ENCODE measurements at regions not wholly inside any gene's neighbourhood (a gene's known extent, or its start where the extent isn't known, plus 50 kb on each side); places are given as distances from the start of the nearest gene placed in this dataset.

DNA sequence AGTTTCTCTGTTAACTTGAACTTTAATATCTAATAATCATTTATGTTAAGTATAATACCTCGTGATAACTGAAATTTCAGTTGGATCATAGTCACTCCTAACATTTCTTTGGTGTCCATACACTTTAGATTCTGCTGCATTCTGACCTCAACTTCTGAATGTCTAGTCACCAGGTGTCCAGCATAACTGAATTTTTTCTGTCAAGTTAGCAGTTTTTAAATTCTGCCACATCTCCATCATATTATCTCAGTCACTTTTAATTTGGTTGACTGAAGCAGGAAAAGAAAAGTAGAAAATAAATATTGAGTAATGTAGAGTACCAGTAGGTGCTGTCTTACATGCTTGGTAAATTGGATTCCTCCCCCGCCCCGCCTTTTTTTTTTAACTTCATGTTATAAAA, 128.6 kb downstream of the TANC2 start:
- Histone ChIP-seq H3K4me1 (ENCODE audit: insufficient read depth, insufficient read length) (no peaks in the 10 kb centered on the region), H3K4me3 (ENCODE audit: insufficient read length, low read depth) (no peak overlapping the region), H3K9me3 (ENCODE audit: insufficient read depth, low read length) (no peaks in the 10 kb centered on the region), H3K36me3 (ENCODE audit: insufficient read depth, insufficient read length, low read length) (peaks cover 5% of the 10 kb centered on the region), H3K9ac (ENCODE audit: insufficient read length, low read depth) (no peak overlapping the region), H3K27me3 (ENCODE audit: insufficient read depth, insufficient read length) (no peaks in the 10 kb centered on the region)
- no peak for DNase-seq (ENCODE audit: low read depth, low spot score)
- TF ChIP-seq ZNF274 (IDR thresholded peaks at IDR 0.05; ENCODE audit: low read depth, low read length) (no peak), YY1 (IDR thresholded peaks at IDR 0.05; ENCODE audit: insufficient read depth, insufficient read length) (no peak), SUZ12 (IDR thresholded peaks at IDR 0.05; ENCODE audit: extremely low read depth, insufficient read depth, insufficient read length) (no peak)

DNA sequence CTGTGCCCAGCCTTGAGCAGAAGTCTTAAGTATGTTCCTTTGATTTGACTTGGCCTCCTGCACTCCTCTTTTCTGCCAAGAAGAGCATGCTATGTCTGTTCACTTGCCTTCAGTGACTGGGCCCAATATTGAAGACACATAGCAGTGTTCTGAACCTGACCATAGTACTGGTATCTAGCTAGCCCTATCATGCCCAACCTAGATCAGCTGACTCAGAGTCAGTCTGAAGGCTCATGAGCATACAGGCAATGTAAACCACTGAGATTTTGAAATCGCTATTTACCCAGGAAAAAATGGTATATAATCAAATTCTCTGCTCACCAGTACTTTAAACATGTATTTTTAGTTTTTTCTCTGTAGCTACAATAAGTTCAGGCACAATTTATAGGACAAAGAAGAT, 129.4 kb downstream of the TANC2 start:
- H3K4me1 ChIP-seq (ENCODE audit: insufficient read depth, insufficient read length) = no peaks in the 10 kb centered on the region
- H3K27me3 ChIP-seq (ENCODE audit: insufficient read depth, insufficient read length) = no peaks in the 10 kb centered on the region
- H3K9ac ChIP-seq (ENCODE audit: insufficient read length, low read depth) = no peak overlapping the region
- peaks cover 5% of the 10 kb centered on the region for H3K36me3 ChIP-seq (ENCODE audit: insufficient read depth, insufficient read length, low read length)
- H3K4me3 ChIP-seq (ENCODE audit: insufficient read length, low read depth) = no peak overlapping the region
- DNase-seq (ENCODE audit: low read depth, low spot score) = no peak
- H3K9me3 ChIP-seq (ENCODE audit: insufficient read depth, low read length) = no peaks in the 10 kb centered on the region
- TF ChIP-seq YY1 (IDR thresholded peaks at IDR 0.05; ENCODE audit: insufficient read depth, insufficient read length) = no peak
- no peak for TF ChIP-seq SUZ12 (IDR thresholded peaks at IDR 0.05; ENCODE audit: extremely low read depth, insufficient read depth, insufficient read length)
- no peak for TF ChIP-seq ZNF274 (IDR thresholded peaks at IDR 0.05; ENCODE audit: low read depth, low read length)

DNA sequence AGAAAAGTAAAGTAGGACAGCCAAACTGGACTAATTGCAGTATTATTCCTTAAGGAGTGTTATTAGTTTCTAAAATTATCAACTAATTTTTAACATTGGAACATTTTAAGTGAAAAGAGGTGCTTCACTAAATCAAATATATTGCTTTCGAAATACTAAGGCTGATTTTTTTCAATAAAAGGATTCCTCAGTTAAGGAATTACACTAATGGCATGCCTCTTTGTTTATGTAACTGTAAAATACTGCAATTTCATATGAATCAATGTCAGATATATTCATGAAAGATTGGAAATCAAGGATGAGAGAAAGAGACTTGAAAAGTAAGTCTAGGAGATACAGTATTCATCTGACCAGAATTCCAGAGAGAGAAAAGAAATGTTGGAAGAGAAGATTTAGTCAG, 129.8 kb downstream of the TANC2 start:
- H3K9me3 ChIP-seq (ENCODE audit: insufficient read depth, low read length) = no peaks in the 10 kb centered on the region
- TF ChIP-seq SUZ12 (IDR thresholded peaks at IDR 0.05; ENCODE audit: extremely low read depth, insufficient read depth, insufficient read length) (no peak), YY1 (IDR thresholded peaks at IDR 0.05; ENCODE audit: insufficient read depth, insufficient read length) (no peak), ZNF274 (IDR thresholded peaks at IDR 0.05; ENCODE audit: low read depth, low read length) (no peak)
- no peaks in the 10 kb centered on the region for H3K4me1 ChIP-seq (ENCODE audit: insufficient read depth, insufficient read length)
- no peak for DNase-seq (ENCODE audit: low read depth, low spot score)
- H3K36me3 ChIP-seq (ENCODE audit: insufficient read depth, insufficient read length, low read length) = peaks cover 5% of the 10 kb centered on the region
- no peak overlapping the region for H3K9ac ChIP-seq (ENCODE audit: insufficient read length, low read depth)
- H3K27me3 ChIP-seq (ENCODE audit: insufficient read depth, insufficient read length) = no peaks in the 10 kb centered on the region
- no peak overlapping the region for H3K4me3 ChIP-seq (ENCODE audit: insufficient read length, low read depth)

DNA sequence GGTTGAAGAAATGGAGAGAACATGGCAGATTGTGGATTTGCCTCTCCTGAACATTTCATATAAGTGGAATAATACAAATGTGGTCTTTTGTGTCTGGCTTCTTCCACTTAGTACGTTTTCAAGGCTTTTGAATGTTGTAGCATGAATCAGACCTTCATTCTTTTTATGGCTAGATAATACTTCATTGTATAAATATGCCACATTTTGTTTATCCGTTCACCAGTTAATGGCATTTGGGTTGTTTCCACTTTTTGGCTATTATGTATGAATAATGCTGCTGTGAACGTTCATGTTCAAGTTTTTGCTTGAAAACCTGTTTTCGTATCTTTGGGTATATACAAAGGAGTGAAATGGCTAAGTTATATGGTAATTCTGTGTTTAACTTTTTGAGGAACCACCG, 130.4 kb downstream of the TANC2 start:
- no peak overlapping the region for H3K4me3 ChIP-seq (ENCODE audit: insufficient read length, low read depth)
- no peaks in the 10 kb centered on the region for H3K27me3 ChIP-seq (ENCODE audit: insufficient read depth, insufficient read length)
- H3K4me1 ChIP-seq (ENCODE audit: insufficient read depth, insufficient read length) = no peaks in the 10 kb centered on the region
- TF ChIP-seq ZNF274 (IDR thresholded peaks at IDR 0.05; ENCODE audit: low read depth, low read length) (no peak), SUZ12 (IDR thresholded peaks at IDR 0.05; ENCODE audit: extremely low read depth, insufficient read depth, insufficient read length) (no peak), YY1 (IDR thresholded peaks at IDR 0.05; ENCODE audit: insufficient read depth, insufficient read length) (no peak)
- DNase-seq (ENCODE audit: low read depth, low spot score) = no peak
- H3K9ac ChIP-seq (ENCODE audit: insufficient read length, low read depth) = no peak overlapping the region
- H3K36me3 ChIP-seq (ENCODE audit: insufficient read depth, insufficient read length, low read length) = peaks cover 5% of the 10 kb centered on the region
- no peaks in the 10 kb centered on the region for H3K9me3 ChIP-seq (ENCODE audit: insufficient read depth, low read length)

DNA sequence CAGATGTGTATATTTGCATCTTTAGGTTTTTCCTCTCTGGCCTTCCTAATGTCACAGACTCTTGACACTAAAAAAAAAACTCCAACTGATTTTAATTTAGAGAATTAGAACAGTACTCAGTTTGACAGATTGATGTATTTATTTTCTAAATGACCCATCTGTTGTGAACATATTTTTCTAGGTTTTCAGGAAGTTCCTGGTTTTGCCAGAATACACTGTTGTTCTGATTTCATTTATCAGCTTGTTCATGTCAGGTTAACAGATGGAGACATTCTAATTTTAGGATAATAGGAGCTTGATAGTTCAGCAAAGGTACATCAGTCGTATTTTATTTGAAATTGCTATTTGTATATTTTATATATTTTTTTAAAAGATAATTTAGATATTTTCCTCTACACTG, 133.4 kb downstream of the TANC2 start:
- Histone ChIP-seq H3K4me3 (ENCODE audit: insufficient read length, low read depth) (no peak overlapping the region), H3K27me3 (ENCODE audit: insufficient read depth, insufficient read length) (no peaks in the 10 kb centered on the region), H3K9me3 (ENCODE audit: insufficient read depth, low read length) (no peaks in the 10 kb centered on the region), H3K4me1 (ENCODE audit: insufficient read depth, insufficient read length) (no peaks in the 10 kb centered on the region), H3K9ac (ENCODE audit: insufficient read length, low read depth) (no peak overlapping the region), H3K36me3 (ENCODE audit: insufficient read depth, insufficient read length, low read length) (peaks cover 5% of the 10 kb centered on the region)
- DNase-seq (ENCODE audit: low read depth, low spot score) = no peak
- no peak for TF ChIP-seq SUZ12 (IDR thresholded peaks at IDR 0.05; ENCODE audit: extremely low read depth, insufficient read depth, insufficient read length)
- no peak for TF ChIP-seq ZNF274 (IDR thresholded peaks at IDR 0.05; ENCODE audit: low read depth, low read length)
- TF ChIP-seq YY1 (IDR thresholded peaks at IDR 0.05; ENCODE audit: insufficient read depth, insufficient read length) = no peak

DNA sequence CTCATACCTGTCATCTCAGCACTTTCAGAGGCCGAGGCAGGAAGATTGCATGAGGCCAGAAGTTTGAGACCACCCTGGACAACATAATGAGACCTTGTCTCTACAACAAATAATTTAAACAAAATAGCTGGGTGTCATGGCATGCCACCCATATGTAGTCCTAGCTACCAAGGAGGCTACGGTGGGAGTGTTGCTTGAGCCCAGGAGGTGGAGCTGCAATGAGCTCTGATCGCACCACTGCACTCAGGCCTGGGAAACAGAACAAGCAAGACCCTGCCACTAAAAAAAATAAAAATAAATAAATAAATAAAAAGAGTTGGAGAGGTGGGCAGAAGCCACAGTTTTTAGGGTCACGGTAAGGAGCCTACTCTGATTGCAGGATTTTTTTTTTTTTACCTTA, 136.0 kb downstream of the TANC2 start:
- Histone ChIP-seq H3K36me3 (ENCODE audit: insufficient read depth, insufficient read length, low read length) (peaks cover 5% of the 10 kb centered on the region), H3K9ac (ENCODE audit: insufficient read length, low read depth) (no peak overlapping the region)

DNA sequence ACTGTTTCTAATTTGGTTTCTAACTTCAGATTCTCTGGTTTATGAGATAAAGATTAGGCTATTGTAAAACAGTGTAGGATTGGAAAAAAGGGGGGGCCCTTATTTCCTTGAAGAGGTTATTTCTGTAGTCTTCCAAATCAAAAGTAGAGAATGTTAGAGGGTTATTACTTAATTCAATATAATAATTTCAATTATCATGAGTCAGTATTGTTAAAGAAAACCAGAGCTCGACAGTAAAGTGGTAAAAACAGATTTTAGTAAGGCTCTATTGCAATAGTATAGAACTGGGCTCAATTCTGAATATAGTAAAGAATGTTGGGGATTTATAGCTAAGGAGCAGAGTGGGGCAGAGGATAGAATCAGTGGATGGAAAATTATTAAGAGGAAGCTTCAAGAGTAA, 140.0 kb downstream of the TANC2 start:
- no peak overlapping the region for H3K4me3 ChIP-seq (ENCODE audit: insufficient read length, low read depth)
- no peaks in the 10 kb centered on the region for H3K4me1 ChIP-seq (ENCODE audit: insufficient read depth, insufficient read length)
- no peaks in the 10 kb centered on the region for H3K9me3 ChIP-seq (ENCODE audit: insufficient read depth, low read length)
- no peak overlapping the region for H3K9ac ChIP-seq (ENCODE audit: insufficient read length, low read depth)
- H3K36me3 ChIP-seq (ENCODE audit: insufficient read depth, insufficient read length, low read length) = no peaks in the 10 kb centered on the region
- DNase-seq (ENCODE audit: low read depth, low spot score) = no peak
- no peaks in the 10 kb centered on the region for H3K27me3 ChIP-seq (ENCODE audit: insufficient read depth, insufficient read length)
- TF ChIP-seq SUZ12 (IDR thresholded peaks at IDR 0.05; ENCODE audit: extremely low read depth, insufficient read depth, insufficient read length) = no peak
- no peak for TF ChIP-seq YY1 (IDR thresholded peaks at IDR 0.05; ENCODE audit: insufficient read depth, insufficient read length)
- TF ChIP-seq ZNF274 (IDR thresholded peaks at IDR 0.05; ENCODE audit: low read depth, low read length) = no peak

More for the DNA sequence above, 136.0 kb downstream of the TANC2 start:
- Histone ChIP-seq H3K27me3 (ENCODE audit: insufficient read depth, insufficient read length) (no peaks in the 10 kb centered on the region), H3K4me1 (ENCODE audit: insufficient read depth, insufficient read length) (no peaks in the 10 kb centered on the region), H3K4me3 (ENCODE audit: insufficient read length, low read depth) (no peak overlapping the region), H3K9me3 (ENCODE audit: insufficient read depth, low read length) (no peaks in the 10 kb centered on the region)
- no peak for TF ChIP-seq YY1 (IDR thresholded peaks at IDR 0.05; ENCODE audit: insufficient read depth, insufficient read length)
- TF ChIP-seq SUZ12 (IDR thresholded peaks at IDR 0.05; ENCODE audit: extremely low read depth, insufficient read depth, insufficient read length) = no peak
- no peak for TF ChIP-seq ZNF274 (IDR thresholded peaks at IDR 0.05; ENCODE audit: low read depth, low read length)
- DNase-seq (ENCODE audit: low read depth, low spot score) = no peak

DNA sequence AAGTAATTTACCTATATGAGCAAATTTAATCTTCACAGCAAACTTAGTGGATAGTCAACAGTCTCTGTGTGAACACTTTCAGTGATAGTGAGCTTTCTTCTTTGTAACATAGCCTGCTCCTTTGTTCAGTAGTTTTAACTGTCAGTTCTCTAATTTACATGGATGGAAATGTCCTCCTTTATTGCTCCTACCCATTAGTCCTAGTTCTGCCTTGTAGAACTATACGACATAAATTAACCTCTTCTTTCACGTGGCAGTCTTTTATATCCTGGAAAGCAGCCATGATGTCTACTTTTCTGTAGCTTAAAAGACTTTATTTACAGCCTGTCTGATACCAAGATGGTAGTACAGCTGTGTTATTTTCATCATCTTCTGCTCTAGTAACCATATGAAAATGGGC, 143.6 kb downstream of the TANC2 start:
- Histone ChIP-seq H3K4me3 (ENCODE audit: insufficient read length, low read depth) (no peak overlapping the region), H3K9ac (ENCODE audit: insufficient read length, low read depth) (no peak overlapping the region), H3K4me1 (ENCODE audit: insufficient read depth, insufficient read length) (no peaks in the 10 kb centered on the region), H3K36me3 (ENCODE audit: insufficient read depth, insufficient read length, low read length) (no peaks in the 10 kb centered on the region), H3K9me3 (ENCODE audit: insufficient read depth, low read length) (no peaks in the 10 kb centered on the region), H3K27me3 (ENCODE audit: insufficient read depth, insufficient read length) (no peaks in the 10 kb centered on the region)
- no peak for DNase-seq (ENCODE audit: low read depth, low spot score)
- no peak for TF ChIP-seq ZNF274 (IDR thresholded peaks at IDR 0.05; ENCODE audit: low read depth, low read length)
- no peak for TF ChIP-seq SUZ12 (IDR thresholded peaks at IDR 0.05; ENCODE audit: extremely low read depth, insufficient read depth, insufficient read length)
- no peak for TF ChIP-seq YY1 (IDR thresholded peaks at IDR 0.05; ENCODE audit: insufficient read depth, insufficient read length)

Measured in NT2/D1 (cell line).